Stimulated activated naive CD8-positive, alpha-beta T cell treated with anti-CD3 and anti-CD28 coated beads, Interleukin-15, Interleukin-2, amounts not matched to agents 100 U/mL and 50 U/mL, for 24 hours (primary cell): ENCODE measurements at regions not wholly inside any gene's neighbourhood (a gene's known extent, or its start where the extent isn't known, plus 50 kb on each side); places are given as distances from the start of the nearest gene placed in this dataset.
A peak's percentile ranks its signal among the peaks of the same experiment; 100 is the strongest.

ENCODE experiments used
- ATAC-seq: fragments of 150-1000 bp; cut with Tn5 transposase; one replicate; pipeline ENCODE4 v1.10.0; 2021
- DNase-seq: peaks from one replicate; pipeline ENCODE4 v3.0.0; 2021

GRCh38 chr5:68872088-68872839 is 221.6 kb upstream of the SLC30A5 start:
- no peak for ATAC-seq
- no peak for DNase-seq

GRCh38 chr5:68873198-68873597 is 220.6 kb upstream of the SLC30A5 start:
- no peak for DNase-seq

GRCh38 chr5:68875351-68875750 is 218.5 kb upstream of the SLC30A5 start:
- DNase-seq: no peak
- no peak for ATAC-seq

More at GRCh38 chr5:68873198-68873597, 220.6 kb upstream of the SLC30A5 start:
- ATAC-seq: no peak

- no peak for DNase-seq
- no peak for ATAC-seq
These were observed 210.4 kb upstream of the SLC30A5 start for GRCh38 chr5:68883436-68883835.

- ATAC-seq: no peak
- no peak for DNase-seq
These were observed 209.6 kb upstream of the SLC30A5 start for GRCh38 chr5:68884144-68884754.

- DNase-seq (no peak), ATAC-seq (peak; percentile 49)
These were observed 208.9 kb upstream of the SLC30A5 start for GRCh38 chr5:68884883-68885282.

GRCh38 chr5:68886814-68887213 is 207.0 kb upstream of the SLC30A5 start:
- no peak for ATAC-seq
- no peak for DNase-seq

- ATAC-seq: peak; percentile 76
These were observed 202.1 kb upstream of the SLC30A5 start for GRCh38 chr5:68891718-68892117.

GRCh38 chr5:68894673-68895072 is 199.1 kb upstream of the SLC30A5 start:
- DNase-seq (no peak), ATAC-seq (no peak)

More at GRCh38 chr5:68891718-68892117, 202.1 kb upstream of the SLC30A5 start:
- peak; percentile 9 for DNase-seq

- ATAC-seq (no peak), DNase-seq (no peak)
These were observed 194.8 kb upstream of the SLC30A5 start for GRCh38 chr5:68898951-68899471.

GRCh38 chr5:68911840-68912690 is 181.7 kb upstream of the SLC30A5 start:
- DNase-seq: no peak
- no peak for ATAC-seq

GRCh38 chr5:68915079-68915478 is 178.7 kb upstream of the SLC30A5 start:
- DNase-seq (no peak), ATAC-seq (no peak)

- DNase-seq (no peak), ATAC-seq (no peak)
These were observed 175.5 kb upstream of the SLC30A5 start for GRCh38 chr5:68918306-68918705.

GRCh38 chr5:68919988-68920490 is 173.8 kb upstream of the SLC30A5 start:
- DNase-seq (no peak), ATAC-seq (no peak)

GRCh38 chr5:68920888-68921287 is 172.9 kb upstream of the SLC30A5 start:
- DNase-seq (no peak), ATAC-seq (no peak)

GRCh38 chr5:68922172-68922987 is 171.4 kb upstream of the SLC30A5 start:
- ATAC-seq: no peak

GRCh38 chr5:68924481-68925145 is 169.2 kb upstream of the SLC30A5 start:
- no peak for ATAC-seq
- no peak for DNase-seq

More at GRCh38 chr5:68922172-68922987, 171.4 kb upstream of the SLC30A5 start:
- DNase-seq: no peak

GRCh38 chr5:68928617-68929302 is 165.1 kb upstream of the SLC30A5 start:
- no peak for DNase-seq
- ATAC-seq: no peak

GRCh38 chr5:68930139-68930538 is 163.7 kb upstream of the SLC30A5 start:
- DNase-seq: no peak
- no peak for ATAC-seq

GRCh38 chr5:68932830-68933434 is 160.9 kb upstream of the SLC30A5 start:
- DNase-seq (peak; percentile 6), ATAC-seq (no peak)
